HG03095 (cell line): ENCODE measurements at regions not wholly inside any gene's neighbourhood (a gene's known extent, or its start where the extent isn't known, plus 50 kb on each side); places are given as distances from the start of the nearest gene placed in this dataset.

Experiments used
- ATAC-seq: cut with Tn5 transposase; IDR thresholded peaks from one replicate; pipeline ENCODE4 v1.9.1; 2021; ENCODE audit warnings: moderate library complexity; ENCODE audit not compliant: unreplicated experiment

DNA sequence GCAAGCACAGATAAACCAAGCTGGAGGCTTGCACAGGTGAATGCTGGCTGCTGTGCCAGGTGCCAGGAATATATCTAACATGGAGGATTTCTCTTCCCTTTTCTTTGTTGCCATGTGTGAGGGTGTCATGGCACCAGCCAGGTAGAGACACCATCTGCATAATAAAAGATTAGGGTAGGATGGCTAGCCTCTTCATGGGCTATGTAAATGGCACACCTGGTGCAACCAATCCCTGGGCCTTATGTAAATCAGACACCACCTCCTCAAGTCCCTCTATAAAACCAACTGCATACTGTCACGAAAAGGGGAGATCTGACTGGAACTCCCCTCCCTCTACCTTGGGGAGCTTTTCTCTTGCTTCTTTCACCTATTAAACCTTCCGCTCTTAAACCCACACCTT is 322.5 kb upstream of the POM121L12 start:
- ATAC-seq = no peak

DNA sequence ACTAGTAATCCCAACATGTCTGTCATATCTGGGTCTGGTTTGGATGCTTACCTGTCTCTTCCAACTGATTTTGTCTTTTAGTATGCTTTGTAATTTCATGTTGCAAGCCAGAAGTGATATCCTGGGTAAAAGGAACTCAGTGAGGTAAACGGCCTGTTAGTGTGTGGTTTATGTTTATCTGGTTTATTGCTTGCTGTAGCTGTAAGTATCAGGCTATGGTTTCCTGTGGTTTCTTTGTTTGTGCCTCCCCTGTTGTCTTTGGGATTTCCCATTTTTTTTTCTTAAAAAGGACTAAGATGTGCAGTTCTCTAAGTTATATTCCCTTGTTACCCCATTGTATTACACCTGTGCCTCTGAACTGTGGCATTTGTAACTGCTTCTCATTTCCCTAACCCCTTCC is 323.5 kb upstream of the POM121L12 start:
- ATAC-seq = no peak

GRCh38 chr7:52708846-52709245 is 326.6 kb upstream of the POM121L12 start:
- no peak for ATAC-seq

- ATAC-seq = no peak
Measured at GRCh38 chr7:52705768-52706167, 329.7 kb upstream of the POM121L12 start.

GRCh38 chr7:52700349-52700748 is 335.1 kb upstream of the POM121L12 start:
- no peak for ATAC-seq

GRCh38 chr7:52695973-52696595 is 339.3 kb upstream of the POM121L12 start:
- no peak for ATAC-seq

DNA sequence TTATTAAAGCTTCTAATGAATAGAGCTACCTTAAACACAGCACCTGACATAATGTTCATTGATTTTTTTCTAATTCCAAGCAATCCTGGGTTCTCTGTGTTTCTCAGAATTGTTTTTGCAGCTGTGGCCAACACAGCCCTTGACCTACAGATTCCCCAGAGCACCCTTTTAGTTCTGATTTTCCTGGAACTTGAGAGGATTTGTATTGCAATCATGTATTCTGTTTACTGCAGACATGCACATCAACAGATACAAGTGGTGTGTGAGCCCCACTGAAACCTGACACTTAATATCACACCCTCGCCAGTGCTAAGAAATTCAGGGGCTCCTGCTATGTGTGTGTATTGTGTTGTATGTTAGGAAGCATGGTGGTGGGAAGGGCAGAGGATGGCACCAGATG is 344.2 kb upstream of the POM121L12 start:
- ATAC-seq = no peak

DNA sequence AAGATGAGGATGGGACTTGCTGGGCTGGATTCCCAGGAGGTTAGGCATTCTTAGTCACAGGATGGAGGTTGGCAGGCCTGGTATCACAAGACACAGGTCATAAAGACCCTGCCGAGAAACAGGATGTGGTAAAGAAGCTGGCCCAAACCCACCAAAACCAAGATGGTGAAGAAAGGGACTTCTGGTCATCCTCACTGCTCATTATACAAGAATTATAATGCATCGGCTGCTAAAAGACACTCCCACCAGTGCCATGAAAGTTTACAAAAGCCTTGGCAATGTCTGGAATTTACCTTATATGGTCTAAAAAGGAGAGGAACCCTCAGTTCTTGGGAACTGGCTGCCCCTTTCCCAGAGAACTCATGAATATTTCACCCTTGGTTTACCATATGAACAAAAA is 345.5 kb upstream of the POM121L12 start:
- ATAC-seq = no peak

DNA sequence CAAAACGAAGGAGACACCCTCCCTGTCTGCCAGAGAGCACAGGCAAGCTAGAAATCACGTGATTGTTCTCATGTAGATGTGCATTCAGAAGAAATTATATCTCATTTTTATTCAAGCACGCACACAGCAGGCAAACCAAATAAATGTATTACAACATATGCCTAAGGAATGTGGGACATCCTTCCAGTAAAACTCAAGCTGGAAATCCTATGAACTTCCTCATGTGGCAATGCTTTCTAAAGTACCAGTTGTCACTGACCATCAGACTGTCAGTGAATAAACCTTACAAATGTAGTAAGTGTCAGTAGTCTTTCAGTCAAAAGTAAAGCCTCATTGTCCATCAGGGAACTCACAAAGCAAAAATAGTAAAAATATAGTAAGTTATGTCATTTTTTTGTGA is 350.1 kb upstream of the POM121L12 start:
- no peak for ATAC-seq

DNA sequence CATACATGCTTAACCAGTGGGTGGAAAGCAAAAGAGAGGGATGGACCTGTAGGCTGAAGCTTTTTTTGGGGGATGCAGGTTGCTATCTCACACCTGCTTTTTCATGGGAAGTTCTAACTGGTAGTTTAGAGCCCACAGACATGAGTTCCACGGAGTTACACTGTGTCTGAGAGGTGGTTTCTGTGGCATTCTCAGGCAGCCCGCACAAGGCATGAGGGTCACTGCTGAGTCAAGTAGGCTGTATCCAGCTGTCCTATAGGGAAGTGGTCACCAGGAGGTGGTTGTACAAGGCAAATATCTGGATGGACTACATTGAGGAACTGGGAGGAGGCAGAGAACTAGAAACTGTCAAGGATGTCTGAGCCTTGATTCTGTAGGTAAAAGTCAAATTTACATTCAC is 351.0 kb upstream of the POM121L12 start:
- no peak for ATAC-seq

DNA sequence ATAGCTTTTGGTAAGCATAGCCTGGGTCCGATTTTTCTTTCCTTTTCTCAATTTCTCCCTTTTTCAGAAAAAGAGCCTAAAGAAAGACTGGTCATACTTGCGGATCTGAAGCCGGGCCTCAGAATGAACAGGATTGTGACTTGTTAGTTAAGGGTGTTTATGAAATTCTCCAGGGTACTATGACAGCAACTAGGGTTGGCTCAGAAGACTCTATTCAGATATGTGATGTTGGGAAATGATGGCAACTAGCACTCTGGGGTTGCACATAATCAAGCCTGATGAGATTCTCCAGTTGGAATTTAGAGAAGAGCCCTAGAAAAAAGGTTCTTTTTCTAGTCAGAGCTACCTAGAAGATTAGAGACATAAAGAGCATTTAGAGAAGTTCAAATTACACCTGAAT is 352.4 kb upstream of the POM121L12 start:
- ATAC-seq = no peak

GRCh38 chr7:52670608-52671225 is 364.7 kb upstream of the POM121L12 start:
- ATAC-seq = no peak

DNA sequence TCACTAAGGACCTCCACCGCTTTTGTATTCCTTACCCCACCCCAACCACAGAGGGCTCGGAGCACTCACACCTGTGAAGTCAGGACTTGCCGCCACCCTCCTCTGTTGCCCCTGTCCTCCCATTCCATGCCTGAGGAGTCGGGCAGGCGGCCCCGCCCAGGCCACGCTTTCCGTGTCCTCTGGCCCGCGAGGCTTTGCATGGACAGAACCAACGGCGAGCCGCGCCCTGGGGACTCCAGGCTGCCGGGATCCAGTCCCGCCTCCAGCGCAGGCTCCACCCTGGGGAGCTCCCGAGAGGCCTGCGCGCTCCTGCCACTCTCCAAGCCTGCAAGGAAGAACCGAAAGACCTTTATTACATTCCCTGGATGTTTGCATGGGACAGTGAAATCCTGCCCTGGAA is 366.4 kb upstream of the POM121L12 start:
- no peak for ATAC-seq

DNA sequence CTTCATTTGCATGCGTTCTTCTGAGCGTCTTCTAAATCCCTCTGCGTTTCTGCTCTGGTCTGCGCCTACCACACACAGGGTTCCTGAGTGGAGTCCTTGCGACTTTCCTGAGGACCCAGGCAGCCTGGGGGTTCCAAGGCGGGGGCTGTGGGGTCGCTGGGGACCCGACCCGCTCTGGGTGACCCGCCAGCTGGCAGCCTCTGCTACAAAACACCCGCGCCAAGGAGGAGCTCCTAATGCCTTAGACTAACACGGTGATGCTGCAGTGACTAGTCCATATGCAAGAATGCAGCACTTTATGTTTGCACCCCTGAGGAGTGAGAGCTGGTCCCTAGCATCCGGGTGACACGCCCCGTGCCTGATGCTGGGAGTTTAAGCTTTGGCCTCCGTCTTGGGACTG is 367.0 kb upstream of the POM121L12 start:
- ATAC-seq = no peak

DNA sequence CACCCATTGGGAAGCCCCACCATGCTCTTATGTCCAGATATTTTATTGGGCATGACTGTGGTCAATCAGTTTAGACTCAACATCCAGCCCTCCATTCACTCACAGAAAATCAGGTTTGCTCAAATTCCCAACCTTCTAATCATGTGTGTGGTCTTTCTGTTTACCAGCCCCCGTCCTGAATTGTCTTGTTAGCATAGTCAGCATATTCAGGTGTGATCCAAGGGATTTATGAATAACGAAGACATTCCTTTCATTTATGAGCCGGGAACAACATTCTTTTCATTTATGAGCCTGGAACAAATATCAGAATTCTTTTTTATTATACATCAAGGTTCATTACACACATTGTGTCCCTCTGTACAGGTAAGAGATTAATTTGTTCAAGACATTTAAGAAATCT is 376.3 kb upstream of the POM121L12 start:
- no peak for ATAC-seq

DNA sequence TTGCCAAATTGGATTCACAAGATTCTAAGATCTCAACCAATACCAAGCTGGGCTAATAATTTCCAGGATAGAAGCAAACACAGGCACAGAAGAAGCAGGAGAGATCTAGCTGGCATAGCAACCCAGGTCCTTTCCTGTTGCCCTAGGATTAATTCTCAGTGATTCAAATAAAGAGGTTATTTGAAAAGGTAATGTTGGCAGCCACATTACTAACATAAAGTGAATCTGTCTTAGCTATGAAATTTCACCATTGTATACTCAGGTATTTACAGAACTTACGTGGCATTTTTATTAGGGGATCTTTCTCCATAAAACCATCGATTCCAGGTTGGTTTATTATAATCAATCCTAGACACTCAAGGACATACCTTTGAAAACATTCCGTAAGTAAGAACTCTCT is 379.3 kb upstream of the POM121L12 start:
- no peak for ATAC-seq

GRCh38 chr7:52652621-52653020 is 382.8 kb upstream of the POM121L12 start:
- no peak for ATAC-seq

DNA sequence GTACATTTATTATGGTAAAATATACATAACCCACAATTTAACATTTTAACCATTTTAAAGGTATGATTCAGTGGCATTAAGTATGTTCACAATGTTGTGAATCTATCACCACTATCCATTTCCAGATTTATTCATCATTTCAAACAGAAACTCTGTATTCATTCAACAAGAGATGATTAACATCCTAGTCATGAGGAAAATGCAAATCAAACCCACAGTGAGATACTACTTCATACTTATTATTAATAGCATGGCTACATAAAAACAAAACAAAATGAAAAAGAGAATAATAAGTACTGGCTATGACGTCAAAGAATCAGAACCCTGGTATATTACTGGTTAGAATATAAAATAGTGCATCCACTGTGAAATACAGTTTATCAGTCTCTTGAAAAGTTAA is 386.6 kb upstream of the POM121L12 start:
- ATAC-seq = no peak

DNA sequence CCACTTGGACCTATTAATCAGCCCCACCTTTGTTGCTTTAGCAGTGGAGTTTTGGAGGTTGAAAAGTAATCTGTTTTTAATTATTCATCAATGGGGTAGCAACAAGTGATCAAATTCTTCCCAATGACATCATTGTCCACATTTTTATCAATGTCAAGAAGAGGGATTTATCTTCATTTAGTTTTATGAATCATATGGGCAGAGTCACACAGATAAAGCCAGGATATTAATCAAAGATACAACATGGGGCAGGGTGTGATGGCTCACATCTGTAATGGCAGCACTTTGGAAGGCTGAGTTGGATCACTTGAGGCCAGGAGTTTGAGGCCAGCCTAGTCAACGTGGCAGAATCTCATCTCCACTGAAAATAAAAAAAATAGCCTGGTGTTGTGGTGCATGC is 388.4 kb upstream of the POM121L12 start:
- ATAC-seq = no peak

DNA sequence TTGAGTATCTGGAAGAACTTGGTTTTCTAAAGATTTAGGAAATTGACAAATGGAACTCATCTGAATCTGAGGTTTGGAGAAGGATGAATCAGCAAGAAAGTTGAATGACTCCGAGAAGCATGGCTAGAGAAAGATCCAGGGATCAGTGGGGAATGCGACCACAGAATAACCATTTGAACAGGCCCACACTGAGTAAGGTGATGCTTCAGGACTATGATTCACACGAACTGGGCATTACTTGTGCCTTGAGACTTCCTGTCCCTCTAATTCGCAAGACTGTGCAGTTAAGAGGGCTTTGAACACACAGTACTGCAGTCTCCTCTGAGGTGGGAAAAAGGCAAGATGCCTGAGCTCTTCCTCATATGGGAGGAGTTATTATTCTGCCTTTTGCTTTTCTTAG is 395.5 kb upstream of the POM121L12 start:
- no peak for ATAC-seq

- no peak for ATAC-seq
Measured at GRCh38 chr7:52639126-52639525, 396.3 kb upstream of the POM121L12 start.

- ATAC-seq = no peak
Measured at GRCh38 chr7:52635021-52635420, 400.4 kb upstream of the POM121L12 start.

GRCh38 chr7:52620849-52621248 is 414.6 kb upstream of the POM121L12 start:
- no peak for ATAC-seq
